ENCODE measurements at regions not wholly inside any gene's neighbourhood (a gene's known extent, or its start where the extent isn't known, plus 50 kb on each side); places are given as distances from the start of the nearest gene placed in this dataset.

- no peak overlapping the region for H3K4me3 ChIP-seq (ENCODE audit: low read length)
- DNase-seq (ENCODE audit: low read depth), result no peak
- no peak for TF ChIP-seq CTCF (conservative IDR thresholded peaks at IDR 0.05; ENCODE audit: low read depth, low read length)
Observed at GRCh38 chr4:100836929-100837328, 319.1 kb upstream of the EMCN start.

- no peak for TF ChIP-seq CTCF (conservative IDR thresholded peaks at IDR 0.05; ENCODE audit: low read depth, low read length)
- DNase-seq (ENCODE audit: low read depth), result no peak
- H3K4me3 ChIP-seq (ENCODE audit: low read length), result no peak overlapping the region
Observed at GRCh38 chr4:100834616-100835015, 316.8 kb upstream of the EMCN start.

- no peak for TF ChIP-seq CTCF (conservative IDR thresholded peaks at IDR 0.05; ENCODE audit: low read depth, low read length)
- DNase-seq (ENCODE audit: low read depth), result no peak
- H3K4me3 ChIP-seq (ENCODE audit: low read length), result no peak overlapping the region
Observed at GRCh38 chr4:100833906-100834305, 316.1 kb upstream of the EMCN start.

DNA sequence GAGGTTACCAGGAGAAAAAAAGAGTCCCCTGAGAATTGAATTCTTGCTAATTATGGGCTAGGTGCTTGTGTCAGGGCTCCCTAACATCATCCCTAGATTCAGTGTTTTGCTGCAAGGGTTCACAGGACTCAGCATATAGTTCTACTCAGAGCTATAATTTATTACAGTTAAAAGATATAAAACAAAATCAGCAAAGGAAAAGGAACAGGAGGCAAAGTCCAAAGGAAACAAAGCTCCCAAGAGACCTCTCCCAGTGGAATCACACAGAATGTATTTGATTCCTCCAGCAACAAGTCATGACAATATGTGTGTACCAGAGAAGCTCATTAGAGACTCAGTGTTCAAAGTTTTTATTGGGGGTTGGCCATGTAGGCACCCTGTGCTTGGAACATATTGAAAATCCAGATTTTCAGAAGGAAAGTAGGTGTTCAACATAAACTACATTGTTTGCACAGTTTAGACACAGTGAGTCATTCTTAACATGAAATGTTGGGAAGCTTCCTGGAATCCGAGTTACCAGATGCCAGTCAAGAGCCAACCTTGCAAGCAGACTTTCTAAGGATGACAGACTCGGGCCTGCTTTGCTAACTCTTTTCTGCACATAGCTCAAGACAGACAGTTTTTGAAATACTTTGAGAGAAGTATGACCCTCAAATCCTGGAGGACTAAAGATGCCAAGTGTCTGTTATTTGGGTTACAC lies 311.3 kb upstream of the EMCN start:
- H3K4me3 ChIP-seq (ENCODE audit: low read length), result no peak overlapping the region
- TF ChIP-seq CTCF (conservative IDR thresholded peaks at IDR 0.05; ENCODE audit: low read depth, low read length), result no peak
- DNase-seq (ENCODE audit: low read depth), result no peak

DNA sequence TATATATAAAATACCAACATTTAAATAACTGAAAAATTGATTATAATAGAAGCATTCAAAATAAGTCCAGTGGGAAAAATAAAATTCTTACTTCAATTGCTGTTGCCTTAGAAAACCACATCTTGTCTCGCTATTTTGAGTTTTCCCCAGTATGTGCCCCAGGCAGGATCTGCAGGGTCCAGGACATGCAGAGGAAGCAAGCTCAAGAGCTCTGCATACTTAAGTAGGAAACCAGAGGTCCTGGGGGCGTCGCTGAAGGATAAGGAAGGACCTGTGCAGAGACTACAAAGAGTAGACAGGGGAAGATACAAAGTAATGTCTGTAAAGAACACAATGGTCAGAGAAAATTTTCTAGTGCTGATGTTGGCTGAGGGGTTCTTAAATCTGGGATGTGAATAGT lies 310.5 kb upstream of the EMCN start:
- no peak overlapping the region for H3K4me3 ChIP-seq (ENCODE audit: low read length)
- TF ChIP-seq CTCF (conservative IDR thresholded peaks at IDR 0.05; ENCODE audit: low read depth, low read length), result no peak
- no peak for DNase-seq (ENCODE audit: low read depth)

DNA sequence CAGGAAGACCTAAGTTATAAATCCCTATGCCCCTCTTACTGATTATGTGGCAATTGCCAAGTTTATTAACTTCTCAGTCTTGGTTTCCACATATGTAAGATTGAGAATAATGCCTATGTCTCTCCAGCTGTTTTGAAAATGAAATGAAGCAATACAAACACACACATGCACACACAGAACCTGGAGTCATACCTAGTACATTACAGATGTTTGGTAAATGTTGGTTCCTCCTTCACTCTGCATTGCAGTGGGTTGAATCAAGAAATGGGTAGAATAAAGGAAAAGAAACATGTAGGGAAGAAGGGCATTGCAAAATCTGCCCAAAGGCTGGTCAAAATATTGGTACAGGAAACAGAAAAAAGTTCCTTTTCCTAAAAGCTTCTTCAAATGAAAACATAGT lies 309.9 kb upstream of the EMCN start:
- TF ChIP-seq CTCF (conservative IDR thresholded peaks at IDR 0.05; ENCODE audit: low read depth, low read length), result no peak
- no peak for DNase-seq (ENCODE audit: low read depth)
- H3K4me3 ChIP-seq (ENCODE audit: low read length), result no peak overlapping the region

DNA sequence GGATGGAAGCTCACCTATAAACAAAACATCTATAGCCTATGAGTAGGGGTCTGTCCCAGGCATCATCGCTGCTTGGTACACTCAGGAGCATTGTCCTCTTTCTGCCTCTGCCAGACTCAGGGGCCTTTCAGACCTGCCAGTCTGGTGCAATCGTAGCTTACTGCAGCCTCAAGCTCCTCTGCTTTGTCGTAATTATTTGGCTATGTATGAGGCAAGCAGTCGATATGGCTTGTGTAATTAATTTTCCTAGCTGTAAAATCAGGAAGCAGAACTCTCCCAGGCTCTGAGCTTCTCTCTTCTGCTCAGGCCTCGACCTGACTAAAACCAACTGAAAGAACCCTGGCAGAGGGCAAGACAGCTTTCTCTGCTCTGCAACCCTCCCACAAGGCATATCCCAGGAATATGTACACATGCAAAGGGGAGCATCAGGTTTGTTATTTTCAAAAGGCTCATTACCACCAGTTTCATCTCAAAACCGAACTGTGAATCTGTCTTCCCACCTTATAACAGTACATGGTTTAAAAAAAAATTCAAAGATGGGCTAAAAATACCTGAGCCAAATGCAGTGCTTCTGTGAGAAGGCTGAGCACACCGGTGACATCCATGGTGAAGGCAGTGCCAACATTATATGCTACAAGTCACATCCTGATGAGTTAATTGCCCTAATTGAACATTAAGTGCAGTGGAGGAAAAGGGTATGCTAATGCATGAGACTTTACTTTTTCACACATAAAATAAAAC lies 309.2 kb upstream of the EMCN start:
- TF ChIP-seq CTCF (conservative IDR thresholded peaks at IDR 0.05; ENCODE audit: low read depth, low read length), result no peak
- no peak overlapping the region for H3K4me3 ChIP-seq (ENCODE audit: low read length)
- no peak for DNase-seq (ENCODE audit: low read depth)

Measured in retinal pigment epithelial cell (primary cell).